IPS-18a (cell line): ENCODE measurements at regions not wholly inside any gene's neighbourhood (a gene's known extent, or its start where the extent isn't known, plus 50 kb on each side); places are given as distances from the start of the nearest gene placed in this dataset.
"Not testable (repeated sequence)": the region's sequence is repeated elsewhere in the genome, so short reads cannot be mapped to it uniquely, and the experiment has no call there.

Experiments used
- H3K27ac ChIP-seq: one replicate; pipeline ENCODE4 v1.5.1; 2013; ENCODE audit warnings: low read length
- H3K27me3 ChIP-seq: one replicate; pipeline ENCODE4 v1.6.1; 2013; ENCODE audit warnings: mild to moderate bottlenecking, low read length; ENCODE audit not compliant: control insufficient read depth, insufficient read depth
- H3K36me3 ChIP-seq: one replicate; pipeline ENCODE4 v1.6.1; 2013; ENCODE audit warnings: low read depth, low read length; ENCODE audit not compliant: control insufficient read depth
- H3K4me1 ChIP-seq: one replicate; pipeline ENCODE4 v1.6.1; 2013; ENCODE audit warnings: low read depth, low read length; ENCODE audit not compliant: control insufficient read depth
- H3K4me3 ChIP-seq: one replicate; pipeline ENCODE4 v1.5.1; 2013; ENCODE audit warnings: low read length
- H3K9ac ChIP-seq: one replicate; pipeline ENCODE4 v1.6.1; 2013; ENCODE audit warnings: mild to moderate bottlenecking, low read length, moderate library complexity
- H3K9me3 ChIP-seq: one replicate; pipeline ENCODE4 v1.6.1; 2013; ENCODE audit warnings: low read depth, low read length; ENCODE audit not compliant: control insufficient read depth

DNA sequence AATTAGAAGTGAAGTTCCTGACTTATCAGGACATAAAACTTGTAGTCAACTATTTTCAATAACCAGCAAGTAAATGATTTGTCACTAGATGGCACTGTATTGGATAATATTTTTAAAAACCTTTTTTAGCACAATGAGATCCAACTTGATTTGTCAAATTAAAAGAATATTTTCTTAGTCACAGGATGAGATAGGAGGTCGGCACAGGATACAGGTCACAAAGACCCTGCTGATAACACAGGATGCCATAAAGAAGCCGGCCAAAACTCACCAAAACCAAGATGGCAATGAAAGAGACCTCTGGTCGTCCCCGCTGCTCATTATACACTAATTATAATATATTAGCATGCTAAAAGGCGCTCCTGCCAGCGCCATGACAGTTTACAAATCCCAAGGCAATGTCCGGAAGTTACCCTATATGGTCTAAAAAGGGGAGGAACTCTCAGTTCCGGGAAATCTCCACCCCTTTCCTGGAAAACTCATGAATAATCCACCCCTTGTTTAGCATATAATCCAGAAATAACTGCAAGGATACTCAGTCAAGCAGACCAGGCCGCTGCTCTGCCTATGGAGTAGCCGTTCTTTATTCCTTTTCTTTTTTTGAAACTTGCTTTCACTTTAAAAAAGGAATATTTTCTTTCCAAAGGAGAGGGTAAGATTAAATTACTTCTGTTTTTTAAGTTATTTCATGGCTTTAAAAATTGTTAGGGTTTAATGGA is 255.7 kb upstream of the MKLN1 start:
- Histone ChIP-seq H3K4me1 (peaks cover 6% of the 10 kb centered on the region), H3K36me3 (no peaks in the 10 kb centered on the region), H3K27me3 (no peaks in the 10 kb centered on the region), H3K4me3 (no peak overlapping the region), H3K9me3 (no peaks in the 10 kb centered on the region), H3K9ac (no peak overlapping the region), H3K27ac (no peak overlapping the region)

DNA sequence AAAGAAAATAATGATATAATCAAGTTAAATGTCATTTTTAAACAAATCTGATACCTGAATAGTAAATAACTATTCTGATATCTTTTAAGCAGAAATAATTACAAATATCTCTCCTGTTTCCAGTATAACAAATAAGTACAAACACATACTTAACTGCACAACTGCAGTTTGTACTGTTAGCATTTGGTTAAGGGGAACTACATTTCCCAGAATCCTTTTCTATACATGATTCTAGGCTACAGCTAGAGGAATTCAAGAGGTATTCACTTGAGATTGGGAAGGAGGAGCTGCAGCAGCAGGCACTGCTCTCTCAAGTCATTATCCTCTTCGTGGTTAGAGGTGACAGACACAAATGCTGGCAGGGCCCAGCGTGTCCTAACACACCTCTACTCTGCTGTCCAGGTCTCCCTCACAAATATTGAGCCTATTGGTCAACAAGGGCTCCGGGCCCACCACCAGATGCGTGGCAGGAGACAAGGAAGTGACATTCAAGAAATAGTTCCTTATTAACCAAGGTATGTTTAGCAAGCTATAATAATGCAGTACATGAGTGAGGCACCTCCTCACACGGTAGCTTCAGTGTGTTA is 255.1 kb upstream of the MKLN1 start:
- Histone ChIP-seq H3K4me3 (no peak overlapping the region), H3K4me1 (peaks cover 6% of the 10 kb centered on the region), H3K27ac (no peak overlapping the region)

DNA sequence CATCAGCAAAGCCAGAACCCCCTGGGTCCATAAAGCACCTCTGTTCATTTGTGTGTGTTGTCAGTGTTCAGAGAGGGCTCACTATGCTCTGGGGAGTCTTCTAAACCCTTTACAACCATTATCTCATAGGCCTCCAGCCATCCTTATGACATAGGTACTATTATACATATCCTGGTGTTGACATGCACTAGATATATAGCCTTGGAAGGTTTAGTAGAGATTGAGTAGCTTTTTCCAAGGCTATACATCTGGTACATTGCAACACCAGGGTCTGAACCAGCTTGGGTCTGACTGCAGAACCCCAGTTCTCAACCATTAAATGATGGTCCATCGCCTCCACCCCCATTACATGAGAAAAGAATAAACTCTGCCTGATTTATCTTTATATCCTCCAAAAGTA is 253.6 kb upstream of the MKLN1 start:
- Histone ChIP-seq H3K9ac (no peak overlapping the region), H3K9me3 (no peaks in the 10 kb centered on the region), H3K4me3 (no peak overlapping the region), H3K4me1 (peaks cover 6% of the 10 kb centered on the region), H3K27me3 (no peaks in the 10 kb centered on the region), H3K36me3 (no peaks in the 10 kb centered on the region), H3K27ac (no peak overlapping the region)

More for the DNA sequence above, 255.1 kb upstream of the MKLN1 start:
- no peaks in the 10 kb centered on the region for H3K27me3 ChIP-seq
- H3K9ac ChIP-seq = no peak overlapping the region
- H3K36me3 ChIP-seq = no peaks in the 10 kb centered on the region
- no peaks in the 10 kb centered on the region for H3K9me3 ChIP-seq

DNA sequence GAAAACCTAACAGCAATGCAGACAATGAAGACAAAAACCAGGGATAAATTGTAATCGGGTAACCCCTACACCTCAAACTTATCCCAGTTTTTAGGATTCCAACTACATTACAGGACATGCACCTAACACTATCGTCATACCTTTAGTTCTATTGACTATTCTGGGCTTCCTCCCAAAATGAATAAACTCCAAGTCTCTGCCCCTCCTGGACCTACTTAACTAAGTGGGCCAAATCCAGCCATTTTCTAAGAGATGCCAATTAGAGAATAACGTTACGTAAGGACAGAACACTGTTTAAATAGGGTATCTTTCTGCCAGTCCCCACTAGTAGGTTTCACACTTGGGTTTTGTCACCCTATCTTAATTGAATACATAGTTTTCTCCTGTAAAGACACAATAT is 253.1 kb upstream of the MKLN1 start:
- no peaks in the 10 kb centered on the region for H3K9me3 ChIP-seq
- H3K4me1 ChIP-seq = peaks cover 6% of the 10 kb centered on the region
- H3K27ac ChIP-seq = no peak overlapping the region
- H3K36me3 ChIP-seq = no peaks in the 10 kb centered on the region
- no peak overlapping the region for H3K9ac ChIP-seq
- no peaks in the 10 kb centered on the region for H3K27me3 ChIP-seq
- no peak overlapping the region for H3K4me3 ChIP-seq

DNA sequence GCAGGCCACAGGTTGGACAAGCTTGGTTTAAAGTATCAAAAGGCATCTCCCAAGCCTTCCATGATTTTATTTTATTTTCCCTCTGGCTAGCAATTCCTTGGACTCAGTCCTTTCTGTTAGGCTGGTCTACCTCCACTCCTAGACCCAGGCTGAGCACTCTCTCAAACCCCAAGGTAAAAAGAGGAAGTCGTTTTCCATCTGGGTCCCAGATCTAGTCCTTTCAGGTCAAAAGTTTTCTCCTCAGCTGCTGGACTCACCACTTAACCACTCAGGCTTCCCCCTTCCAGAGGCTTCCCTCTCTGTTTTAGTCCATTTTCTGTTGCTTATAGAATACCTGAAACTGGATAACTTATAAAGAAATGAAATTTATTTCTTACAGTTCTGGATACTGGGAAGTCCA is 252.3 kb upstream of the MKLN1 start:
- Histone ChIP-seq H3K36me3 (no peaks in the 10 kb centered on the region), H3K4me1 (peaks cover 6% of the 10 kb centered on the region), H3K4me3 (no peak overlapping the region), H3K9me3 (no peaks in the 10 kb centered on the region), H3K9ac (no peak overlapping the region), H3K27ac (no peak overlapping the region), H3K27me3 (no peaks in the 10 kb centered on the region)

DNA sequence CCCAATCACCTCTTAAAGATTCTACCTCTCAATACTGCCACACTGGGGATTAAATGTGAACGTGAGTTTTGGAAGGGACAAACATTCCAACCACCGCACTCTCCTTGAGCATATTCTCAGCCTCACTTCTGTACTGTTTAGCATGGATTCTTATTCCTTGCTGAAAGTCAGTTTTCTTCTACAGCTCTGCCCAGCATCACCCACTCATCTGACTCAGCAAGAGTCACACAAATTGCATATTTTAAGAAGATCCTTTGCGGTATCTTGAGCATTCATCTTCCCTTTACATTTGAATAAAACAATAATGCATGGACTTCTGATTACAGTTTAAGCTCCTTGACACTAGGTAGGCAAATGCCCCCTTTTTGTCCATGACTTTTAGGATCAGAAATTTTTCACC is 251.6 kb upstream of the MKLN1 start:
- H3K4me3 ChIP-seq = no peak overlapping the region
- no peaks in the 10 kb centered on the region for H3K36me3 ChIP-seq
- no peak overlapping the region for H3K9ac ChIP-seq
- no peaks in the 10 kb centered on the region for H3K9me3 ChIP-seq
- H3K27ac ChIP-seq = no peak overlapping the region
- H3K27me3 ChIP-seq = no peaks in the 10 kb centered on the region
- H3K4me1 ChIP-seq = peaks cover 6% of the 10 kb centered on the region

DNA sequence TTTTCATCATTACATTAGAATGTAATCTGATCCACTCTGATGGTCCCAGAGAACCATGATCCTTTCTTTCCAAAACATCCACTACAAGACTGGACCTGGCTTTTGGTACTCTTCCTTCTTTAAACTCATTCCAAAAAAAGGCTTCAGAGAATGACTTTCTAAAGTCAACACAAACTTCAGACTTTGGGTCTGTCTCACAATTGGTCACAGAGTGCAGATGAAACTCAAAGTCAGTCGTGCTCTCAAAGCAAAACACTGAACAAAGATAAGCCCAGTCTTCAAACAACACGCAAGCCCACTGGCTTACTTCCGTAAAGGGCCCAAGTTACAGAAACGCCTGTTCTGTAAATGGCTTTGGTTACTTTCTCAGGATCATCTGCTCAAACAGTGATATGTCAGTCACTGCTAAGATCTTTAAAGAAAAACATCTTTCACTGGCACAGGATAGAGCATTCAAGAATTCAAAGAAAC is 250.9 kb upstream of the MKLN1 start:
- Histone ChIP-seq H3K4me1 (peaks cover 6% of the 10 kb centered on the region), H3K27me3 (no peaks in the 10 kb centered on the region), H3K27ac (no peak overlapping the region), H3K36me3 (no peaks in the 10 kb centered on the region), H3K9me3 (no peaks in the 10 kb centered on the region), H3K9ac (no peak overlapping the region), H3K4me3 (no peak overlapping the region)

DNA sequence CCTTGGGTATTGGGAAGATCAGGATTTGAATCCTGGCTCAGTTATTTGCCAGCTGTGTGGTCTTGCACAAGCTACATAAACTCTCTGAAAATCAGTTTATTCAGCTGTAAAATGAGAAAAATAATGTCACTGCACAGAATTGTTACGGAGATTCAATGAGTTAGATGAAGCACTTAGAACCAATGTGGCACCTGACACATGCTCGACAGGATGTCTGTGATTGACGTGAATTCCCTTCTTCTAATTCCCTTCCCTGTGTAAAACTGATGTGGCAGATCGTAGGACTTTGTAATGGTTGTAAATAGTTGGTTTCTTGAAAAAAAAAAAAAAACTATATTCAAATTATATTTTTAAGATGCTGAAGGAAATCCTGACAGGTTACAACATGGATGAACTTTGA is 249.9 kb upstream of the MKLN1 start:
- Histone ChIP-seq H3K9me3 (no peaks in the 10 kb centered on the region), H3K27ac (no peak overlapping the region), H3K4me1 (peaks cover 6% of the 10 kb centered on the region), H3K9ac (no peak overlapping the region), H3K36me3 (no peaks in the 10 kb centered on the region), H3K27me3 (no peaks in the 10 kb centered on the region), H3K4me3 (no peak overlapping the region)

DNA sequence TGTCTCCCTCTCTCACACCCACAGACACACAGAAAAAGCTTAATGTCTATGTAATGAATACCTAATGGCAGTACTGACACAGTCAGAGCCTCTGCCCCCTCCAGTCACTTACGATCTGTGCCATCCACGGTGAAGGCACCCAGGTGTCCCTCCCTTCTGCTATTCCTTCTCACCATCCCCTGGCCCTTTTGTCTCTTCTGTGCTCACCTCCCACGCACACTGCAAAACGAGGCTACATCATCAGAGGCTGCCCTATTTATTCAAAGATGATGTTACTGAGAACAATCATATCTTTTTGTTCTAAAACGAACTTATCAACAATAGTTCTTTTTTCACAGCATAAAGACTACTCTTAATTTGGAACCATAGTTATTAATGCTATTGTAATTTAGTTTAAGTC is 246.9 kb upstream of the MKLN1 start:
- no peaks in the 10 kb centered on the region for H3K36me3 ChIP-seq
- no peak overlapping the region for H3K9ac ChIP-seq
- H3K27me3 ChIP-seq = no peaks in the 10 kb centered on the region
- no peak overlapping the region for H3K4me3 ChIP-seq
- H3K9me3 ChIP-seq = no peaks in the 10 kb centered on the region
- peaks cover 6% of the 10 kb centered on the region for H3K4me1 ChIP-seq
- no peak overlapping the region for H3K27ac ChIP-seq

DNA sequence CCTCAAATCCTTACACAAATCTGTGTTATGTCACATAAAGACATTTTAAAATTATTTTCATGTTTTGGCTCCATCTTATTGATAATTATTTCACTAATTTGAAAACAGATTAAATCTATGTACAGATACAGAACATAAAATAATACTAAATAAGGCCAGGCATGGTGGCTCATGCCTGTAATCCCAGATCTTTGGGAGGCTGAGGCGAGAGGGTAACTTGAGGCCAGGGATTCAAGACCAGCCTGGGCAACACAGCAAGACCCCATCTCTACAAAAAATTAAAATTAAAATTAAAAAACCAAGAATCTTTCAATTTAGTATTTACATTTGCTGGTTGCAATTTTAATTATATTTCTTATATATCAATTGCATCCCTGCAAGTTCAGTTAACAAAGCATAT is 246.4 kb upstream of the MKLN1 start:
- Histone ChIP-seq H3K4me1 (peaks cover 5% of the 10 kb centered on the region), H3K27ac (no peak overlapping the region), H3K9ac (no peak overlapping the region), H3K9me3 (no peaks in the 10 kb centered on the region), H3K27me3 (no peaks in the 10 kb centered on the region), H3K36me3 (no peaks in the 10 kb centered on the region), H3K4me3 (no peak overlapping the region)

DNA sequence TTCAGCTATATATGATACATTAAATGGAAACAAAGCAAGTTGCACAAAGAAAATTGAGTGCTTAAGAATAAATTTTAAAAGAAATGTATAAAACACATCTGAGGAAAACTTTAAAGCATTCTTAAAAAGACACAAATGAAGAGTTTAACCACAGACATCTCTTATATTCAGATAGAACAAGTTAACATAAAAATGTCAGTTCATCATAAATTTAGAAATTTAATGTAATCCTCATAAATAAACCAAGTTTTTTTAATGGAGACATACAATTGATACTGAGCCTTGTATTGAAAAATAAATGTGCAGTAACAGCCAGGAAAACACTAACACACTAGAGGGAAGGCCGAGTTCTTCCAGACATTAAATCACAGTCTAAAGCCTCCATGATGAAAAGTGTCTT is 243.9 kb upstream of the MKLN1 start:
- Histone ChIP-seq H3K9me3 (no peaks in the 10 kb centered on the region), H3K4me1 (no peaks in the 10 kb centered on the region), H3K36me3 (no peaks in the 10 kb centered on the region), H3K27me3 (no peaks in the 10 kb centered on the region), H3K9ac (no peak overlapping the region), H3K27ac (no peak overlapping the region), H3K4me3 (no peak overlapping the region)

DNA sequence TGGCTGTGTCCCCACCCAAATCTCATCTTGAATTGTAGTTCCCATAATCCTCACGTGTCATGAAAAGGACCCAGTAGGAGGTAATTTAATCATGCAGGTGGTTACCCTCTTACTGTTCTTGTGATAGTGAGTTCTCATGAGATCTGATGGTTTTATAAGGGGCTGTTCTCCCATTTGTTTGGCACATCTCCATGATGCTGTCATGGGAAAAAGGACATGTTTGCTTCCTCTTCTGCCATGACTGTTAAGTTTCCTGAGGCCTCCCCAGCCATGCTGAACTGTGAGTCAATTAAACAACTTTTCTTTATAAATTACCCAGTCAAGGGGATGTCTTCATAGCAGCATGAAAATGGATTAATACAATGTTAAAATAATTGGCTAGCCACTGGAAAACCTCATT is 243.3 kb upstream of the MKLN1 start:
- not testable (repeated sequence) for H3K9me3 ChIP-seq, H3K27me3 ChIP-seq, H3K4me3 ChIP-seq, H3K36me3 ChIP-seq, H3K9ac ChIP-seq, H3K27ac ChIP-seq, H3K4me1 ChIP-seq
